HG03354 (cell line): ENCODE measurements at regions not wholly inside any gene's neighbourhood (a gene's known extent, or its start where the extent isn't known, plus 50 kb on each side); places are given as distances from the start of the nearest gene placed in this dataset.

Source experiments
- ATAC-seq: cut with Tn5 transposase; IDR thresholded peaks from one replicate; pipeline ENCODE4 v1.9.1; 2021; ENCODE audit warnings: mild to moderate bottlenecking; ENCODE audit not compliant: unreplicated experiment, poor library complexity, severe bottlenecking

GRCh38 chr5:109917154-109917546, 227.4 kb downstream of the MAN2A1 start:
- ATAC-seq, result no peak

- no peak for ATAC-seq
These were observed 228.2 kb downstream of the MAN2A1 start for GRCh38 chr5:109917966-109918365.

GRCh38 chr5:109920736-109921135, 231.0 kb downstream of the MAN2A1 start:
- ATAC-seq, result no peak

- no peak for ATAC-seq
These were observed 232.1 kb downstream of the MAN2A1 start for GRCh38 chr5:109921735-109922380.

GRCh38 chr5:109922381-109922995, 232.8 kb downstream of the MAN2A1 start:
- no peak for ATAC-seq

GRCh38 chr5:109923205-109923604, 233.5 kb downstream of the MAN2A1 start:
- ATAC-seq, result no peak

GRCh38 chr5:109924237-109925107, 234.7 kb downstream of the MAN2A1 start:
- no peak for ATAC-seq

GRCh38 chr5:109927639-109928038, 237.9 kb downstream of the MAN2A1 start:
- no peak for ATAC-seq

GRCh38 chr5:109928046-109928445, 238.3 kb downstream of the MAN2A1 start:
- no peak for ATAC-seq

GRCh38 chr5:109928811-109929210, 239.1 kb downstream of the MAN2A1 start:
- ATAC-seq, result no peak

GRCh38 chr5:109929376-109929775, 239.6 kb downstream of the MAN2A1 start:
- no peak for ATAC-seq

GRCh38 chr5:109929911-109930310, 240.2 kb downstream of the MAN2A1 start:
- no peak for ATAC-seq

GRCh38 chr5:109931049-109931780, 241.5 kb downstream of the MAN2A1 start:
- no peak for ATAC-seq

GRCh38 chr5:109935833-109936490, 246.2 kb downstream of the MAN2A1 start:
- ATAC-seq, result no peak

GRCh38 chr5:109936996-109937395, 247.3 kb downstream of the MAN2A1 start:
- peak; percentile 90 for ATAC-seq

- ATAC-seq, result no peak
These were observed 248.2 kb downstream of the MAN2A1 start for GRCh38 chr5:109937951-109938350.

GRCh38 chr5:109938453-109938852, 248.7 kb downstream of the MAN2A1 start:
- ATAC-seq, result no peak

- no peak for ATAC-seq
These were observed 249.5 kb downstream of the MAN2A1 start for GRCh38 chr5:109939116-109939682.

- ATAC-seq, result no peak
These were observed 252.9 kb downstream of the MAN2A1 start for GRCh38 chr5:109942646-109943045.
